ENCODE measurements at regions not wholly inside any gene's neighbourhood (a gene's known extent, or its start where the extent isn't known, plus 50 kb on each side); places are given as distances from the start of the nearest gene placed in this dataset.

GRCh38 chr3:150149651-150150051 lies 179.0 kb upstream of the PFN2 start:
- TF ChIP-seq CTCF (conservative IDR thresholded peaks at IDR 0.05; ENCODE audit: low read depth, low read length) (no peak), EZH2 (IDR thresholded peaks at IDR 0.05; ENCODE audit: low read length, unreplicated experiment) (no peak)
